Activated CD8-positive, alpha-beta T cell treated with anti-CD3 and anti-CD28 coated beads for 36 hours (primary cell): ENCODE measurements at regions not wholly inside any gene's neighbourhood (a gene's known extent, or its start where the extent isn't known, plus 50 kb on each side); places are given as distances from the start of the nearest gene placed in this dataset.
"Not testable (repeated sequence)": the region's sequence is repeated elsewhere in the genome, so short reads cannot be mapped to it uniquely, and the experiment has no call there.

Experiments used
- ATAC-seq: fragments of 200-7000 bp; cut with Tn5 transposase; one replicate; pipeline ENCODE4 v1.10.0; 2021; ENCODE audit warnings: mild to moderate bottlenecking, moderate library complexity
- CTCF ChIA-PET: fragments of 350-600 bp; sonication (Branson Sonifier 250); formaldehyde crosslinking; loops from one replicate; lab custom pipeline; 2021; ENCODE audit warnings: antibody characterized with exemption; lab: Charles Lee
- POLR2A ChIA-PET: fragments of 350-600 bp; sonication (Branson Sonifier 250); formaldehyde crosslinking; loops from one replicate; lab custom pipeline; 2021; ENCODE audit warnings: antibody characterized with exemption; lab: Charles Lee
- DNase-seq: peaks from one replicate; pipeline ENCODE4 v3.0.0-alpha.2; 2020
- H3K27ac Mint-ChIP-seq: one replicate; pipeline ENCODE4 v1.8.0; 2021; ENCODE audit warnings: mild to moderate bottlenecking, mixed read lengths
- H3K27me3 Mint-ChIP-seq: one replicate; pipeline ENCODE4 v1.8.0; 2021; ENCODE audit warnings: mixed read lengths
- H3K36me3 Mint-ChIP-seq: one replicate; pipeline ENCODE4 v1.8.0; 2021; ENCODE audit warnings: low read depth, mixed read lengths
- H3K4me1 Mint-ChIP-seq: one replicate; pipeline ENCODE4 v1.8.0; 2021; ENCODE audit warnings: low read depth, mixed read lengths
- H3K4me3 Mint-ChIP-seq: one replicate; pipeline ENCODE4 v1.8.0; 2021; ENCODE audit warnings: mild to moderate bottlenecking, moderate library complexity, mixed read lengths
- H3K9me3 Mint-ChIP-seq: one replicate; pipeline ENCODE4 v1.8.0; 2021; ENCODE audit warnings: mixed read lengths
- CTCF ChIP-seq: fragments of 200-600 bp; IDR thresholded peaks from one replicate; pipeline ENCODE4 v1.8.0; 2022; ENCODE audit warnings: antibody characterized with exemption, mild to moderate bottlenecking
- intact Hi-C: fragments of 100-400 bp; cut with micrococcal nuclease; formaldehyde crosslinking; loops from one replicate; pipeline ENCODE4 v1.10.0; 2022

GRCh38 chr21:10440639-10441038 is 80.7 kb upstream of the TPTE start:
- H3K36me3 Mint-ChIP-seq, H3K27me3 Mint-ChIP-seq, H3K4me1 Mint-ChIP-seq, POLR2A ChIA-PET, H3K4me3 Mint-ChIP-seq, intact Hi-C loops, H3K27ac Mint-ChIP-seq, CTCF ChIA-PET, DNase-seq, ATAC-seq, H3K9me3 Mint-ChIP-seq: not testable (repeated sequence)

GRCh38 chr21:10442018-10442417 is 79.4 kb upstream of the TPTE start:
- DNase-seq, POLR2A ChIA-PET, H3K27ac Mint-ChIP-seq, H3K4me1 Mint-ChIP-seq, H3K4me3 Mint-ChIP-seq, H3K36me3 Mint-ChIP-seq, CTCF ChIA-PET, intact Hi-C loops, H3K9me3 Mint-ChIP-seq, ATAC-seq, H3K27me3 Mint-ChIP-seq: not testable (repeated sequence)

- intact Hi-C loops, result not testable (repeated sequence)
Measured at GRCh38 chr21:10445685-10446084, 75.7 kb upstream of the TPTE start.

DNA sequence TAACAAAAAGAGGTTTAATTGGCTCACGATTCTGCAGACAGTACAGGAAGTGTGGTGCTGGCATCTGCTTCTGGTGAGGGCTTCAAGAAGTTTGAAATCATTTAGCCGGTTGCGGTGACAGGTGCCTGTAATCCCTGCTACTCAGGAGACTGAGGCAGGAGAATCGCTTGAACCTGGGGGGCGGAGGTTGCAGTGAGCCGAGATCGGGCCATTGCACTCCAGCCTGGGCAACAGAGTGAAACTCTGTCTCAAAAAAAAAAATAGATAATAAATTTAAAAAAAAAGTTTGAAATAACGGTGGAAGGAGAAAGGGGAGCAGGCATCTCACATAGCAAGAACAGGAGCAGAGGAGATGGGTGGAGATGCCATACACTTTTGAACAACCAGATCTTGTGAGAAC is 71.9 kb upstream of the TPTE start:
- intact Hi-C loops, H3K4me1 Mint-ChIP-seq, DNase-seq, H3K27me3 Mint-ChIP-seq, CTCF ChIA-PET, H3K27ac Mint-ChIP-seq, H3K4me3 Mint-ChIP-seq, ATAC-seq, POLR2A ChIA-PET, H3K36me3 Mint-ChIP-seq: not testable (repeated sequence)
- H3K9me3 Mint-ChIP-seq, result peaks cover 17% of the 10 kb centered on the region

More at GRCh38 chr21:10445685-10446084, 75.7 kb upstream of the TPTE start:
- CTCF ChIA-PET, H3K4me1 Mint-ChIP-seq, H3K9me3 Mint-ChIP-seq, H3K27me3 Mint-ChIP-seq, POLR2A ChIA-PET, H3K27ac Mint-ChIP-seq, H3K36me3 Mint-ChIP-seq, H3K4me3 Mint-ChIP-seq, DNase-seq, ATAC-seq: not testable (repeated sequence)

DNA sequence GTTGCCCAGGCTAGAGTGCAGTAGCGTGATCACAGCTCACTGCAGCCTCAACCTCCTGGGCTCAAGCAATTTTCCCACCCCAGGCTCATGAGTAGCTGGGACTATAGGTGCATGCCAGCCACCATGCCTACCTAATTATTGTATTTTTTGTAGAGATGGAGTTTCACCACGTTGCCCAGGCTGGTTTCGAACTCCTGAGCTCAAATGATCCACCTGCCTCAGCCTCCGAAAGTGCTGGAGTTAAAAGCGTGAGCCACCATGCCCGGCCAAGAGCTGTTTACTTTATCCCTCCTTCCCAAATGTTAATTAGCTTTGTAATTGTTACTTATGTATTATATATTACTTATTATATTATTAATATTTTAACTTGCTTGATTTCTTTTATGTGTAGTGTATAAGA is 70.1 kb upstream of the TPTE start:
- H3K36me3 Mint-ChIP-seq, ATAC-seq, H3K4me1 Mint-ChIP-seq, intact Hi-C loops, POLR2A ChIA-PET, CTCF ChIA-PET, DNase-seq, H3K27me3 Mint-ChIP-seq, H3K27ac Mint-ChIP-seq, H3K9me3 Mint-ChIP-seq, H3K4me3 Mint-ChIP-seq: not testable (repeated sequence)

- H3K36me3 Mint-ChIP-seq, H3K27ac Mint-ChIP-seq, intact Hi-C loops, POLR2A ChIA-PET, ATAC-seq, H3K27me3 Mint-ChIP-seq, H3K9me3 Mint-ChIP-seq, H3K4me1 Mint-ChIP-seq, DNase-seq, H3K4me3 Mint-ChIP-seq, CTCF ChIA-PET: not testable (repeated sequence)
Measured at GRCh38 chr21:10457765-10458164, 63.6 kb upstream of the TPTE start.

- ATAC-seq, H3K4me3 Mint-ChIP-seq, intact Hi-C loops, DNase-seq, H3K27ac Mint-ChIP-seq, H3K27me3 Mint-ChIP-seq, H3K9me3 Mint-ChIP-seq, H3K36me3 Mint-ChIP-seq, H3K4me1 Mint-ChIP-seq, CTCF ChIA-PET, POLR2A ChIA-PET: not testable (repeated sequence)
Measured at GRCh38 chr21:10460957-10461356, 60.4 kb upstream of the TPTE start.

- H3K4me3 Mint-ChIP-seq, H3K27ac Mint-ChIP-seq, ATAC-seq, DNase-seq, H3K27me3 Mint-ChIP-seq, H3K9me3 Mint-ChIP-seq, intact Hi-C loops, H3K4me1 Mint-ChIP-seq, CTCF ChIA-PET, H3K36me3 Mint-ChIP-seq: not testable (repeated sequence)
- POLR2A ChIA-PET, result interaction anchor here (0.8 kb wide), 1 partner anchor 9 kb away, joined by 3 read pairs; no protein-coding TSS in a partner anchor
Measured at GRCh38 chr21:10461445-10461844, 59.9 kb upstream of the TPTE start.

DNA sequence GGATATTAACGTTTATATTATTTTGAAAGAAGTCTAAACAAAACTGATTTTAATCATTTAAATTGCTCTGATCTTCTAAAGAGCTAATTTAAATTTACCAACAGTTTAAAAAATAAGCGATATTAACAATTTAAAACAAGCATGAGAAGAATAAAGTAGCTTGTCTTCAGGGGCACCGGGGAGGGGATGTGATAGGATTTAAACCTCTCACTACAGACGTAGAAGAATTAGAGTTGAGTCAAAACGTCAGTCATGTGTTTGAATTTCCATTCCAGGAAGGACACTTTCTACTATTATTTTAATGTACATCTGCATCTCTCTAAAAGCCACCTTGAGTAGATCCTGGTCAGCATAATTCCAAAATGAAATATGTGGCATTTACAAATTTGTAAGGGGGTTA is 58.2 kb upstream of the TPTE start:
- ATAC-seq, result no peak
- intact Hi-C loops, result no loop called here
- no peak for TF ChIP-seq CTCF
- no peak for DNase-seq
- Mint-ChIP-seq H3K4me1 (no peaks in the 10 kb centered on the region), H3K27ac (no peak overlapping the region), H3K4me3 (no peak overlapping the region), H3K9me3 (no peaks in the 10 kb centered on the region), H3K27me3 (no peaks in the 10 kb centered on the region), H3K36me3 (no peaks in the 10 kb centered on the region)
- CTCF ChIA-PET, result no interaction called here
- POLR2A ChIA-PET, result no interaction called here
